CD4-positive, alpha-beta memory T cell (primary cell): ENCODE measurements at regions not wholly inside any gene's neighbourhood (a gene's known extent, or its start where the extent isn't known, plus 50 kb on each side); places are given as distances from the start of the nearest gene placed in this dataset.

Experiments used
- CTCF ChIA-PET: fragments of 350-600 bp; sonication (Branson Sonifier 250); formaldehyde crosslinking; loops from one replicate; lab custom pipeline; 2021; ENCODE audit warnings: inconsistent platforms; ENCODE audit not compliant: partially characterized antibody; lab: Charles Lee
- POLR2A ChIA-PET: fragments of 350-600 bp; sonication (Branson Sonifier 250); formaldehyde crosslinking; loops from one replicate; lab custom pipeline; 2021; ENCODE audit not compliant: partially characterized antibody; lab: Charles Lee
- DNase-seq, 5 donors: peaks; one replicate each; pipeline versions ENCODE4 v3.0.0 to v3.0.0-alpha.2; 2020 to 2022; ENCODE audit warnings: mixed read lengths in 1 of 5
- H3K27ac ChIP-seq: one replicate; pipeline ENCODE4 v1.7.0; 2013; ENCODE audit warnings: low read depth, low read length
- H3K27me3 ChIP-seq: 2 replicates; pipeline ENCODE4 v1.7.0; 2013; ENCODE audit warnings: mild to moderate bottlenecking, low read length, moderate library complexity; ENCODE audit not compliant: insufficient read depth
- H3K36me3 ChIP-seq: 2 replicates; pipeline ENCODE4 v1.7.0; 2013; ENCODE audit warnings: mild to moderate bottlenecking, low read length, moderate library complexity; ENCODE audit not compliant: insufficient read depth
- H3K4me1 ChIP-seq: 2 replicates; pipeline ENCODE4 v1.7.0; 2013; ENCODE audit warnings: mild to moderate bottlenecking, low read length, moderate library complexity; ENCODE audit not compliant: insufficient read depth
- H3K4me3 ChIP-seq, 2 donors: one replicate each; pipeline ENCODE4 v1.7.0; 2013; ENCODE audit warnings: low read length in 2 of 2, mild to moderate bottlenecking in 1 of 2
- H3K9me3 ChIP-seq, 2 donors: one replicate each; pipeline ENCODE4 v1.7.0; 2013; ENCODE audit warnings: low read length in 2 of 2, control low read depth in 1 of 2; ENCODE audit not compliant: control insufficient read depth in 1 of 2
- H3K27ac Mint-ChIP-seq, 7 donors: one replicate each; pipeline ENCODE4 v1.8.0; 2020 to 2021; ENCODE audit warnings: mixed read lengths in 7 of 7, mild to moderate bottlenecking in 6 of 7, inconsistent platforms in 3 of 7, moderate library complexity in 3 of 7
- H3K27me3 Mint-ChIP-seq, 2 donors: one replicate each; pipeline ENCODE4 v1.8.0; 2020 to 2021; ENCODE audit warnings: mixed read lengths in 2 of 2
- H3K36me3 Mint-ChIP-seq, 2 donors: one replicate each; pipeline ENCODE4 v1.8.0; 2020 to 2021; ENCODE audit warnings: mixed read lengths in 2 of 2, inconsistent platforms in 1 of 2, mild to moderate bottlenecking in 1 of 2
- H3K4me1 Mint-ChIP-seq, 4 donors: one replicate each; pipeline ENCODE4 v1.8.0; 2020 to 2021; ENCODE audit warnings: mixed read lengths in 4 of 4, mild to moderate bottlenecking in 1 of 4
- H3K4me3 Mint-ChIP-seq, 8 donors: one replicate each; pipeline ENCODE4 v1.8.0; 2020 to 2021; ENCODE audit warnings: mixed read lengths in 8 of 8, mild to moderate bottlenecking in 7 of 8, moderate library complexity in 6 of 8, inconsistent platforms in 3 of 8
- H3K9me3 Mint-ChIP-seq, 8 donors: one replicate each; pipeline ENCODE4 v1.8.0; 2020 to 2021; ENCODE audit warnings: mixed read lengths in 8 of 8, mild to moderate bottlenecking in 5 of 8, inconsistent platforms in 3 of 8, moderate library complexity in 1 of 8
- intact Hi-C: fragments of 100-400 bp; cut with micrococcal nuclease; formaldehyde crosslinking; loops from one replicate; pipeline ENCODE4 v1.15.1; 2023

DNA sequence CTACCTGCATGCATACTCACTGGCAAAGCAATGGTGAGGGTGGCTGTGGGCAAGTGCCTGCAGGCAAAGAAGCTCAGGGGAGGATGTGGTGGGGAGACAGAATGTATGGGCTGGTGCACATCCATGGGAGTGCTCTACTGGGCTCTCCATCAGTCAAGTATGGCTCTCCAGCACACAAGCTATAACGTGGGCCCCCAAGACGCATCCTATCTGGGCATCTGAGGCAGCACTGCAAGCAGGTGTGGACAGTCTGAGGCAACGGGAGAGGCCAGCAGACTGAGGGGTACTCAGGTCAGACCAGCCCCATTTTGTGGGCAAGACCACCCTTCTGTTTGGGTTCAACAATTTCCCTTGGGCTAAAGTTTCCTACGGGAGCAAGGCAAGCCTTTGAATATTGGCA, 1227.8 kb downstream of the FAM133A start:
- ChIA-PET POLR2A (no interaction called here), CTCF (no interaction called here)
- H3K27me3 ChIP-seq = no peaks in the 10 kb centered on the region
- no peak overlapping the region for H3K27ac ChIP-seq
- H3K9me3 ChIP-seq = no peaks in the 10 kb centered on the region
- no peak overlapping the region for H3K4me3 ChIP-seq
- H3K27ac Mint-ChIP-seq = no peak overlapping the region
- no peaks in the 10 kb centered on the region for H3K36me3 Mint-ChIP-seq
- no peaks in the 10 kb centered on the region for H3K4me1 ChIP-seq
- H3K36me3 ChIP-seq = no peaks in the 10 kb centered on the region
- intact Hi-C loops = no loop called here
- H3K27me3 Mint-ChIP-seq = no peaks in the 10 kb centered on the region
- no peaks in the 10 kb centered on the region for H3K4me1 Mint-ChIP-seq
- no peak overlapping the region for H3K4me3 Mint-ChIP-seq
- no peak for DNase-seq
- H3K9me3 Mint-ChIP-seq = peaks cover 0 to 5% (median 0%) of the 10 kb centered on the region in 8 donors

DNA sequence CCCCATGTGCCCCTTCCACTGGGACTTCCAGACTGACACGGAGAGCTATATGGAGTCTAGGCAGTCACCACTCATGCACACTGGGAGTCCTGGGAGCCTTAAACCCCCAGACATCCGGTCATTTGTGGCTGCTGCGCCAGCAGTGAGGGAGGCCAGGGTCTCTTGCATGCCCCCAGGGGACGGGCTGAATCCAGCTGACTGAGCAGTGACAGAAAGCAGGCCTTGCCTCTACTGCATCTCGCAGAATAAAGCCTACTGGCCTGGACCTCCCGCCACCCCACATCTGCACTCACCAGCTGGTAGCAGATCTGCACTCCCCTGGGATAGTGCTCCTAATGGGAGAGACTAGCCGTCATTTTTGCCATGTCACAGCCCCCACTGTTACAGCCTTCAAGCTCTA, 1234.2 kb downstream of the FAM133A start:
- Mint-ChIP-seq H3K27ac (no peak overlapping the region), H3K27me3 (no peaks in the 10 kb centered on the region), H3K4me1 (no peaks in the 10 kb centered on the region), H3K9me3 (peaks cover 0 to 4% (median 0%) of the 10 kb centered on the region in 8 donors), H3K4me3 (no peak overlapping the region), H3K36me3 (no peaks in the 10 kb centered on the region)
- CTCF ChIA-PET = no interaction called here
- H3K9me3 ChIP-seq = no peaks in the 10 kb centered on the region
- H3K27me3 ChIP-seq = no peaks in the 10 kb centered on the region
- H3K36me3 ChIP-seq = no peaks in the 10 kb centered on the region
- intact Hi-C loops = no loop called here
- no peak overlapping the region for H3K27ac ChIP-seq
- no peak overlapping the region for H3K4me3 ChIP-seq
- DNase-seq = no peak
- no peaks in the 10 kb centered on the region for H3K4me1 ChIP-seq
- POLR2A ChIA-PET = no interaction called here

DNA sequence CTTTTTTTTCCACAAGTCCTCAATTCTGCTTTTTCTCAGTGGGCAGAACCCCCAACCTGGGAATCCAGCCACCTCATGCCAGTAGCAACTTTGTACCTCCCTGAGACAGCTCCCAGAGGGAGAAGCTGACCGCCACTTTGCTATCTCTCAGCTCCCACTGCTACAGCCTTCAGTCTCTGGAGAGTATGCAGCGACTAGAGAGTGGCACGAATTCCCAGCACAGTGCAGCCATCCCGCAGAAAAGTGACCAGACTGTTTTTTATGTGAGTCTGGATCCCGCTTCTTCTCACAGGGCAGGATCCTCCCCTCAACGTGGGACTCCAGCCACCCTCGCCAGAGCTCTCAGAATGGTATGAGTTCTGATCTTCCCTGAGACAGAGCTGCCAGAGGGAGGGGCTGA, 1234.6 kb downstream of the FAM133A start:
- ChIA-PET POLR2A (no interaction called here), CTCF (no interaction called here)
- Histone ChIP-seq H3K4me1 (no peaks in the 10 kb centered on the region), H3K27ac (no peak overlapping the region), H3K9me3 (no peaks in the 10 kb centered on the region), H3K27me3 (no peaks in the 10 kb centered on the region), H3K36me3 (no peaks in the 10 kb centered on the region), H3K4me3 (no peak overlapping the region)
- no peak for DNase-seq
- Mint-ChIP-seq H3K9me3 (peaks cover 0 to 4% (median 0%) of the 10 kb centered on the region in 8 donors), H3K4me1 (no peaks in the 10 kb centered on the region), H3K4me3 (no peak overlapping the region), H3K27ac (no peak overlapping the region), H3K27me3 (no peaks in the 10 kb centered on the region), H3K36me3 (no peaks in the 10 kb centered on the region)
- intact Hi-C loops = no loop called here

DNA sequence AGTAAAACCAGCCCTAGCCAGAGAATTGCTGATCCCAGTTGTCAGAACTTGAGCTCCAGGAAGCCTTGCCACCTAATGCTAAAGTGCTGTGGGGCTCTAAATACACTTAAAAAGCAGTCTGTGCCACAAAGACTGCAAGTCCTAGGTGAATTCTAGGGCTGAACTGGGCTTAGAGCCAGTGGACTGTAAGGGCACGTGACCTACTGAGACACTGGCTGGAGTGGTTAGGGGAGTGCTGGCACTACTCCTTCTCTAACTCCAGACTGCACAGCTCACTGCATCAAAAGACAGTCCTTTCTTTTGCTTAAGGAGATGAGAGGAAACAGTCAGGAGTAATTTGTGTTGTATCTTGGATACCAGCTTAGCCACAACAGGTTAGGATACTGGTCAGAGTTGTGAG, 1240.2 kb downstream of the FAM133A start:
- H3K27ac Mint-ChIP-seq = no peak overlapping the region
- Histone ChIP-seq H3K27me3 (no peaks in the 10 kb centered on the region), H3K27ac (no peak overlapping the region), H3K4me1 (no peaks in the 10 kb centered on the region), H3K9me3 (no peaks in the 10 kb centered on the region), H3K36me3 (no peaks in the 10 kb centered on the region), H3K4me3 (no peak overlapping the region)
- ChIA-PET CTCF (no interaction called here), POLR2A (no interaction called here)
- H3K36me3 Mint-ChIP-seq = no peaks in the 10 kb centered on the region
- DNase-seq = no peak
- H3K4me1 Mint-ChIP-seq = no peaks in the 10 kb centered on the region
- no peak overlapping the region for H3K4me3 Mint-ChIP-seq
- peaks cover 0 to 3% (median 0%) of the 10 kb centered on the region in 8 donors for H3K9me3 Mint-ChIP-seq
- intact Hi-C loops = no loop called here
- H3K27me3 Mint-ChIP-seq = no peaks in the 10 kb centered on the region

DNA sequence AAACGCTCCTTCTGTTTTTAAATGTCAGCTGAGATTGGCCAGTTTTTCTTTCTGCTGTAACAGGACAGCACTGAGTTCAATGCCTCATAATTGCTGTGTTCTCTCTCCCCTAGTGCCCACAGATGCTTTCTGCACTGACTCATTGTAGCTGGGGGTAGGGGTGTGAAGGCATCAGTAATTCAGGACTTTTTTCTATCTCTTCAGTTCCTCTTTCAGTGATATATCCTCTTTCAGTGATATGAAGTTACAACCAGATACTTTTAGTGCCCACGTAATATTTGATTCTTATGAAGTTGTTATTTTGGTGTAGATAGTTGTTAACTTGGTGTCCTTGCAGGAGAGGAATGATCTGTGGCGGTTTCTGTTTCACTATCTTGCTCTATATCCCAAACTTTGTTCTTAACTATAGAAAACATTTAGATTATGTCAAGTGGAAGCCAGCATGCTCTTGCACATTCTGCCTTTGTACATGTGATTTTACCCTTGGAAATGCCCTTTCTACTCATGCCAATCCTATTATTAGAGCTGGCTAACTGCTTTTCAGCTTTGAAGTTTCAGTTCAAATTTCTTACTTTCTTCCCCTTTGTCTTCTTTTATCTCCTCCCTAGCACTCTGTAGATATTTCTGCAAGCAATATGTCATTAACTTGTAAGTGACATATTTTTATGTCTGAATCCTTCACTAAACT, 1258.4 kb downstream of the FAM133A start:
- no peaks in the 10 kb centered on the region for H3K27me3 Mint-ChIP-seq
- H3K4me1 ChIP-seq = no peaks in the 10 kb centered on the region
- ChIA-PET CTCF (no interaction called here), POLR2A (no interaction called here)
- H3K9me3 ChIP-seq = no peaks in the 10 kb centered on the region
- no peaks in the 10 kb centered on the region for H3K36me3 ChIP-seq
- H3K27me3 ChIP-seq = no peaks in the 10 kb centered on the region
- H3K9me3 Mint-ChIP-seq = peaks cover 0 to 4% (median under 1%) of the 10 kb centered on the region in 8 donors
- no peaks in the 10 kb centered on the region for H3K4me1 Mint-ChIP-seq
- DNase-seq = no peak
- no peak overlapping the region for H3K4me3 Mint-ChIP-seq
- no peaks in the 10 kb centered on the region for H3K36me3 Mint-ChIP-seq
- no peak overlapping the region for H3K27ac ChIP-seq
- H3K27ac Mint-ChIP-seq = no peak overlapping the region
- no peak overlapping the region for H3K4me3 ChIP-seq
- intact Hi-C loops = no loop called here

- Histone ChIP-seq H3K36me3 (no peaks in the 10 kb centered on the region), H3K27ac (no peak overlapping the region), H3K4me1 (no peaks in the 10 kb centered on the region), H3K27me3 (no peaks in the 10 kb centered on the region), H3K4me3 (no peak overlapping the region), H3K9me3 (no peaks in the 10 kb centered on the region)
- intact Hi-C loops = no loop called here
- Mint-ChIP-seq H3K4me1 (no peaks in the 10 kb centered on the region), H3K36me3 (no peaks in the 10 kb centered on the region), H3K4me3 (no peak overlapping the region), H3K9me3 (peaks cover 0 to 2% (median under 1%) of the 10 kb centered on the region in 8 donors), H3K27me3 (no peaks in the 10 kb centered on the region), H3K27ac (no peak overlapping the region)
- DNase-seq = no peak
- ChIA-PET POLR2A (no interaction called here), CTCF (no interaction called here)
Measured at GRCh38 chrX:94936722-94937121, 1262.7 kb downstream of the FAM133A start.

DNA sequence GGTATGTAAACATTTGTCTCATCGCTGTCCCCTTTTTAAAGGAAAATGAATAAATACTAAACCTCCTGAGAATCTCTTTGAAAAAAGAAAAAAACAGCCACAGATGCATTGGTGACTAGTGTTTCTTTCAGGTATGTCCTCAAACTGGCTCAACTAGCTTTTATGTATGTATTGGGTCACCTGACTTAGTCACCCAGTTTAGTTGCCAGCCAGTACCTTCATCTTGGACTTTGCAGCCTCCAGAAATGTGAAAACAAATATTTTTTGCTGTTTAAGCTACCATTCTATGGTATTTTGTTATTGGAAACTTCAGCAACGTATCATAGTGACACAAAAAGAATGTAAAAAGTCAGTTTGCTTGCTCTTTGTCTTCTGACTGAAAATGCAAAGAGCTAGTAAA, 1263.5 kb downstream of the FAM133A start:
- Mint-ChIP-seq H3K4me1 (no peaks in the 10 kb centered on the region), H3K36me3 (no peaks in the 10 kb centered on the region), H3K27ac (no peak overlapping the region), H3K27me3 (no peaks in the 10 kb centered on the region), H3K9me3 (peaks cover 0 to 2% (median 0%) of the 10 kb centered on the region in 8 donors), H3K4me3 (no peak overlapping the region)
- CTCF ChIA-PET = no interaction called here
- POLR2A ChIA-PET = no interaction called here
- no peaks in the 10 kb centered on the region for H3K27me3 ChIP-seq
- no peaks in the 10 kb centered on the region for H3K4me1 ChIP-seq
- intact Hi-C loops = no loop called here
- no peaks in the 10 kb centered on the region for H3K9me3 ChIP-seq
- H3K27ac ChIP-seq = no peak overlapping the region
- H3K36me3 ChIP-seq = no peaks in the 10 kb centered on the region
- H3K4me3 ChIP-seq = no peak overlapping the region
- no peak for DNase-seq

DNA sequence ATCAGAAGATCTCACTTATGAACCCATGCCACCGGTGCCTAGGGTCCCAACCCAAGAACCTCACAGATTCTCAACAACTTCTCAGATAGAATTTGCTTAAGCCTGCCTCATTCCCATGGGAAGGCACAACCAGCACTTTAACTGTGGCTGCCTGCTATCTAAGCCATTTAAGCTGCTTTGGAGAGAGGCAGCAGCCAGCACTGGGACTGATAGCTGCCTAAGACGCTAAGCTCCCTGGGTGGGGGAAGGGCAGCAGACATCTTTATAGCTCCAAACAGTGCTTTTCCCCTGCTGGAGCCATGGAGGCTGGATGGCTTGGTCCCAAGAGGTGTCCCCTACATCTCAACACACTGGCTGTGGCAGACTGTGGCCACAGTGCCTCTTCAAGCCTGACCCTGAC, 1268.6 kb downstream of the FAM133A start:
- CTCF ChIA-PET = no interaction called here
- H3K36me3 ChIP-seq = no peaks in the 10 kb centered on the region
- Mint-ChIP-seq H3K4me3 (no peak overlapping the region), H3K4me1 (no peaks in the 10 kb centered on the region), H3K9me3 (peaks cover 0 to 2% (median 0%) of the 10 kb centered on the region in 8 donors), H3K27me3 (no peaks in the 10 kb centered on the region), H3K27ac (no peak overlapping the region), H3K36me3 (no peaks in the 10 kb centered on the region)
- intact Hi-C loops = no loop called here
- no peak for DNase-seq
- no peak overlapping the region for H3K27ac ChIP-seq
- no peaks in the 10 kb centered on the region for H3K9me3 ChIP-seq
- H3K4me3 ChIP-seq = no peak overlapping the region
- no peaks in the 10 kb centered on the region for H3K4me1 ChIP-seq
- POLR2A ChIA-PET = no interaction called here
- no peaks in the 10 kb centered on the region for H3K27me3 ChIP-seq
